ENCODE measurements at regions not wholly inside any gene's neighbourhood (a gene's known extent, or its start where the extent isn't known, plus 50 kb on each side); places are given as distances from the start of the nearest gene placed in this dataset.
"Not testable (repeated sequence)": the region's sequence is repeated elsewhere in the genome, so short reads cannot be mapped to it uniquely, and the experiment has no call there.

DNA sequence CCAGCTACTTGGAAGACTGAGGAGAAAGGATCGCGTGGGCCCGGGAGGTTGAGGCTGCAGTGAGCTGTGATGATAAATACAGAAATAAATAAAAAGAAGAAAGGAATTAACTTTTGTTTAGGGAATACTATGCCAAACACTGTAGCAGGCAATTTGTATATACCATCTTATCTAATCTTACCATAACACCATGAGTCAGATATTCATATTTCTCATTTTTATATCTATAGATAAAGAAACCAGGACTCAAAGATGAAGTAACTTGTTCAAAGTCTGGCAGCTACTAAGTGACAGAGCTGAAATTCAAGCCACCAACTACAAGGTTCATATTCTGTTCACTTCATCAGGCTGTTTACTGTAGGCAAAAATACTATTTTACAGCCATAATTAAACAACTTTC, 119.2 kb upstream of the SLC39A10 start:
- no peak for DNase-seq (ENCODE audit: low spot score)

DNA sequence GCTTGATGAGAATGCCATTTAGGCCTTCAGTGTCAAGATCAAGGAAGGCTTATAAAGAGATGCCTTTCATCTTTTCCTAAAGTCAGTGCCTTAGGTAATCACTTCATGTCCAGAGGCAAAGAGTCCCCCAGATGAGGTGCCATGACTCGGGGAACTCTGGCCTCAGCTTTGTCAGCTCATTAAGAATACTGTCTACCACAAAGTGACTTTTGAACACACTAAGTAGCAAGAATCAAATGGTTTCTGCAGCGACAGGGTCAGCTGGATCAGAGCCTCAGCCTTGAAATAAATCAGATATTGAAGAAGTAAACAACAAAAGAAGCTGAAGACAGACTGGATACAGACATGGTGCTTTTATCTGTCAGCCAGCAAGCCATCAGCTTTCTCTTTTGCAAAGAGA, 120.1 kb upstream of the SLC39A10 start:
- no peak for DNase-seq (ENCODE audit: low spot score)

DNA sequence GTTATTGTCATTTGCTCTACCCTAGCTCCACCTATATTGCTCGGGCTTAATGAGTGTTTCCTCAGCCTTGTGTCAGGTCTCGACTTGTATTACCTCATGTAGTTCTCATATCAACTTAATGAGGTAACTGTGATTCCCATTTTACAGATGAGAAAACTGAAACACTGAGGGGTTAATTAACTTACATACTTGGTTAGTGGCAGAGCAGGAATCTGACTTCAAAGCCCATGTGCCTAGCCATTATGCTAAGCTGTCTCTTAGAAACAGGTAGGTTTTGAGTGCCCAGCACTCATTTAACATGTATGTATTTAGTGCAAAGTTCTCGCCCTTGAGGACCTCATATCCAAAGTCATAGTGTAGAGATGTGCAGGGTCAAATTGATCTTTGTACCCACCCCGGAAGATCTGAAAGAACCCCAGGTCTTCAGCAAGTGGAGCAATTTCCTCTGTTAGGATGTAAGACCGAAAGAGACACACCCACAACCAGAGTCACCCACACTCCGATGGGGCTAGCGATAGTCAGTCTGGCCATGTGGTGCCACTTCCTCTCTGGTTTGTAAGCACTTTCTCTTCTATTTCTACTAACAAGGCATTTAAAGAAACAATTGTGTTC, 121.0 kb upstream of the SLC39A10 start:
- DNase-seq (ENCODE audit: low spot score): peak; percentile 88

DNA sequence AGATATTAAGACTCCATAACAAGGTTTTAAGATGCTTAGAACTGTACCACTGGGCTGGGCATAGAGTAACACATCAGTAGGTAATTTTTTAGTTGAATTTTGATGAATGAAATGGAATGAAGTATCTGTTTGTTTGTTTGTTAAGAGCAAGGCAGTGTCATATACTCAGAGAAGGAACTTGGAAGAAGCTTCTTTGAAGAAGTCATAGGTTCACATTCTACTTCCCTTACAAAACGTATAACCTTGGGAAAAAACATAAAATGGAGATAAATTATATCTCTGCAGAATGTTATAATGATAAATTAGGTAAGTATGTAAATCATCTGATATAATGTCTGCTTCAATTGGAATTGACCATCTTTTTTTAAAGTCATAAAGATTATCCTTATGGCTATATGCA, 122.1 kb upstream of the SLC39A10 start:
- no peak for DNase-seq (ENCODE audit: low spot score)

DNA sequence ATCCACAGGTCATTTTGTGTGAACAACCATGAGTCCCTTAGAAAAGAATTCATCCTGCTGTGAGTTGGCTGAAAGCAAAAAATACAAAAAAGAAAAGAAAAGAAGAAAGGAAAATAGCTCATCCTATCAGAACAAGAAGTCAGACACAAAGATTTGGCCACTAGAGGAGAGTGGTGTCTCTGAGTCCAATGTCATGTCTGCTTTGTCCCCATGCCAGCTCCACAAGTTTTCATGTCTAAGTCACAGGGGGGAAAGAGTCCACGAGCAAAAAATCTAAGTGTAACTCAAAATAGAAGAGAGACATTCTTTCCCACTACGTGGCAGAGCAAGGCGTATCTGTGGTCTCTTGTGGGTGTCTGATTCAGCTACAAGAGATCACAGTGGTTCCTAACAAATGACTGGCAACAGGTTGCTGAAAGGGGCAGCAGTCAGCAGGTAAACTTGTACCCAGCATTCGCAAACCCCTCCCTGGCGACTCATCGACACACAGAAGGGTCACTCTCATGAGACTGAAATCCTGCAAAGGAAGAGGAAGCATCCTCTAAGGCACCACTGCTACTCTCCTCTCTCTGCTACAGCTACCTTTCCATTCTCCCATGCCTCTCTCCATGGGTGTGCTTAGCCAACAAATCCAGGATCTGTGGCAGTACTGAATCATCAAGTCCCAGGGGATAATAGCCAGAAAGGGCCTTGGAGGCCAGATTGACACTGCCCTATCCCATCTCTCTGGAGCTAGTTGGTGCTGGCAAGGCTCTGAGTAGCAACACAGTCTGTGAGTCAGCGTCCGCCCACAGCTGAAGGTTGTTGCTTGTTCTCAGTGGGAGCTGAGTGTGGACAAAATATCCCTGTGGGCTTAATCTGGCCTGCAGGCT, 123.0 kb upstream of the SLC39A10 start:
- DNase-seq (ENCODE audit: low spot score): peak; percentile 73

DNA sequence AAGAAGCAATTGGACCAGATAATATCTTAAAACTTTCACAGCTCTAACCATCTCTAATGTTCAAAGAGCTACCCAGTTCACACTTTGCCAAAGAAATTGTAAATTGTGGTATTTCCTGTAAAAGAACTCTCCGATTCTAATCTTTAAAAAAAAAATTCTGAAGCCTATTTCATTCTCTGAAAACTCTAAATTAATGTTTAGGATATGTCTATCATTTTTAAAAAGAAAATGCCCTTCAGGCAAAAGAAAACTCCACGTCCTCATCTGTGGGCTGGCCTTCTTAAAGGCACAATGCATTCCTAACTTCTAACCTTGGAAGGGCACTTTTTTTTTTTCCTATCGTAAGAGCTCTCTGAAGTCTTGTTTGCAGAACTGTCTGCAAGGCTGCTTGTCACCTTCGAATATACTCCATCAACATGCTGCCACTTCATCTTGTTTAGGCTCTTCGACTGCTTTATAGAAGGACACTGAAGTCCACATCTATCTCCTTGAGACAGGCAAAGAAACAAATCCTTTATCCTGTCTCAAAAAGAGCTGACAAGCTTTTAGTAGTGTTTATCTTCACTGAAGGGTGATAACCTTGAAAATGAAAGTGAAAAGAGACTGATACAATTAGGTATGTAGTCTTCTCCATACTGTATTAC, 124.3 kb upstream of the SLC39A10 start:
- DNase-seq (ENCODE audit: low spot score): peak; percentile 51

DNA sequence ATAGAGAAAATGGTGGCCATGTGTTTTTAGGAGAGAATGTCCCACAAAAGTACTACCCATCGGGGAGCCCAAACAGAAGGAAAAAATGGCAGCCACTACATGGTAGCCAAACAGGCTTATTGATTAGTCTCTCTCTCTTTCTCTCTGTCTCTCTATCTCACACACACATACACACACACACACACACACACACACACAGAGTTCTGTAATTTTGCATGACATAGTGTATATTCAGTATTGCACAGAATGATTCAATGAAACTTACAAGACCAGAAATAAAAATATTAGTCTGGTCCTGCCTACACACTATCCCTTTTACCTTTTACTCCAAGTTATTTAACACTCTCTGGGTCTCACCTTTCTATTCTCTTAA, 124.8 kb upstream of the SLC39A10 start:
- DNase-seq (ENCODE audit: low spot score): no peak

DNA sequence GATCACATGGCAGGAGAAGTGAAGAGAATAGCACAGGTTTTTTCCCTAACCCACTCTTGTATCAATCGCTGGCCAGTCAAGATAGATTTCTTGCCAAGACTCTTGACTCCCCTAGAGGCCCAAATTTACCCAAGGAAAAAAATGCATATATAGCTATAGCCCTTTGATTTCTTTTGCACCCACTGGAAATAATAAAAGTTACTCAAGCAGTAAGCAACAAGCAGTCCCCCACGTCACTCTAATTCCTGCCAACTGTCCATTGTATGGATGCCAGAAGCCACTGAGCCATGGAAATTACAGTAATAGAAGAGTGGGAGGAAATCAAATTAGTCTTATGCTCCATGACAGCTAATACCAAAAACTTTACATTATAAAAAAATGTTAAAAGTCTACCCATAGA, 125.3 kb upstream of the SLC39A10 start:
- DNase-seq (ENCODE audit: low spot score): no peak

DNA sequence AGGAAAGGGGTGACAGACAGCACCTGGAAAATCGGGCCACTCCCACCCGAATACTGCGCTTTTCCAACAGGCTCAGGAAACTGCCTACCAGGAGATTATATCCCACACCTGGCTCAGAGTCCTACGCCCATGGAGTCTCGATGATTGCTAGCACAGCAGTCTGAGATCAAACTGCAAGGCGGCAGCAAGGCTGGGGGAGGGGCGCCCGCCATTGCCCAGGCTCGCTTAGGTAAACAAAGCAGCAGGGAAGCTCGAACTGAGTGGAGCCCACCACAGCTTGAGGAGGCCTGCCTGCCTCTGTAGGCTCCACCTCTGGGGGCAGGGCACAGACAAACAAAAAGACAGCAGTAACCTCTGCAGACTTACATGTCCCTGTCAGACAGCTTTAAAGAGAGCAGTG, 133.8 kb upstream of the SLC39A10 start:
- not testable (repeated sequence) for DNase-seq (ENCODE audit: low spot score)

DNA sequence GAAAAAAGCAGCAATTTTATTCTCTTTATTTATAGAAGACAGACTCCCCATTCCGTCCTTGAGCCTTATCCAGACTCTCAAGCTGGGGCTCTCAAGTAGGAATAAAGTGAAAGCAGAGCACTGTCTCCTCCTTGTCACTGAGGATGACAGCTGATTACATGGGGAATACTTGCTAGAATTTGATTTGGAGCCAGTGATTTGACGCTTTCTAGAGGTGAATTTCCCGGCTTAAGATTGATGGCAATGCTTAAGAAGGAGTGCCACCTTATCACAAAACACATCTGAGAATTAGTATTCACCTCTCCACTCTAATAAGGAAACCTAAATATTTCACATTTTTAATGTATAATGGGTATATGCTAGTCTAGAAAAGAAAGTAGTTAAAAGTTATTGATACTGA, 135.4 kb upstream of the SLC39A10 start:
- DNase-seq (ENCODE audit: low spot score): no peak

DNA sequence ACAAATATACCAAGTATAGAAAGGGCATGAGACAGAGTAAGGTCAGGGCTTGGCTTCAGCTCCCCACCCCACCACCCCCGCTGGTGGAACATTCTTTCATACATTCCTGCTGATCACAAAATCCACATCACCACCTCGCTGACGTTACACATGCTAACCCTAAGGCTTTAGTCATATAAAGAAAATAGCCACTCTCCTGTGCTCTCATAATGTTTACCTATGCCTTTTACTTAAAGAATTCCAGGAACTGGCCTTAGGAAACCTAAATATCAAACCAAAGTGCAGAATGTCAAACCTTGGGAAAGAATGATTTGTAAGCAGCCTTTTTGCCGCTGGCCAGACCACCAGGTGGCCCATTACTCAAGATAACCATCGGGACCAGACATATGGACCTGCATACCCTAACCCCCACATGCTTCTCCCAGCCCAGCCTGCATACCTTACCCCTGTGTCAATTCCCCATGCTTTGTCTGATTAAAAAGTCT, 136.3 kb upstream of the SLC39A10 start:
- DNase-seq (ENCODE audit: low spot score): no peak

DNA sequence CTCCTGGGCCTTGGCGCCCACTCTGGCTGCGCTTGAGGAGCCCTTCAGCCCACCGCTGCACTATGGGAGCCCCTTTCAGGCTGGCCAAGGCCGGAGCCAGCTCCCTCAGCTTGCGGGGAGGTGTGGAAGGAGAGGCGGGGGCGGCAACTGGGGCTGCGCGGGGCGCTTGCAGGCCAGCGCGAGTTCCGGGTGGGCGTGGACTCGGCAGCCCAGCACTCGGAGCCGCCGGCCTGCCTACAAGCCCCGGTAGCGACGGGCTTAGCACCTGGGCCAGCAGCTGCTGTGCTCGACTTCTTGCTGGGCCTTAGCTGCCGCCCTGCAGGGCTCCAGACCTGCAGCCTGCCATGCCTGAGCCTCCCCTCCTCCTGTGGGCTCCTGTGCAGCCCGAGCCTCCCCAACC, 141.5 kb upstream of the SLC39A10 start:
- no peak for DNase-seq (ENCODE audit: low spot score)

DNA sequence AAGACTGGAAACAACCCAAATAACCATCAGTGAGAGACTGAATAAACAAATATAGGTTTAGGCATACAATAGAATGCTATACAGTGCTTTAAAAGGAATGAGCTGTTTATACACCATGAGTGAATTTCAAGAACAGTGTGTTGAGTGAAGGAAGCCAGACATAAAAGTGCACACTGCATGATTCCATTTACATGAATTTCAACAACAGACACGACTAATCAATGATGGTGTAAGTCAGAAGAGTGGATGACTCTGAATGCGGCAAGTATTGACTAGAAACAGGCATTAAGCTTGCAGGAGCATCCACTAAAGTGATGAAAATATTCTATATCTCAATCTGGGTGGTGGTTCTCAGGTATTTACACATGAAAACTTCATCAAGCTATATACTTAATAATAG, 142.7 kb upstream of the SLC39A10 start:
- DNase-seq (ENCODE audit: low spot score): no peak

DNA sequence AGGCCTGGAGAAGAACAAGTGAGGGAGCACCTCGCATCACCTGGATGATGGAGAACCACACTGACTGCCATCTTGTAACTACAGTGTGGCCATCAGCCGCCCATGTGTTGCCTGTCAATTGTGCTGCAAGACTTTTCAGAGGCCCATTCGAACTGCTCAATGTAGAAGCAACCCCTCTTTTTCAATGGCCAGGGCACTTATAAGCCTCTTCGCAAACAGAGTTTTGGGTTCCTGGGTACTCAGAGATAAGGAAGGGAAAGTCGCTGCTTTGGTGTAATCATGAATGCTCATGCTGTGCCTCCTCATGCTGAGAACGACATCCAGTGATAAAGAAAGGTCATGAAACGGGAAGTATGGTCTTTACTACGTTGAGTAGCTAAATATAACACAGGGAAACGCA, 143.9 kb upstream of the SLC39A10 start:
- no peak for DNase-seq (ENCODE audit: low spot score)

DNA sequence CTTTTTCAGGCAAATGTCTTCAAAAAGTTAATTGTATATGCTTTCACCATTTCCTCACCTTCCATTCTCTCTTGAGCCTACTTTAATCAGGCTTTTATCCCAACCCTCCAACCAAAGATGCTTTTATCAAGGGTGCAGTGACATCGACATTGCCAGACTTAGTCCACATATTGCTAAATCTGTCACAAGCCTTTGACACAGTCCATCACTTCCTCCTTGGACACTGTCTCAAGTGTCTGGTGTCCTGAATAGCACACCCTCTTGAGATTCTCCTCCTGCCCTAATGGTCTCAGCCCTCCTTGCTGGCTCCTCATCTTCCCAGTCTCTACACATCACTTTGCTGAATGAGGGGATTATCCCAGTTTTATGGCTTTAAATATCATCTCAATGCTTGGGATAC, 147.5 kb upstream of the SLC39A10 start:
- no peak for DNase-seq (ENCODE audit: low spot score)

DNA sequence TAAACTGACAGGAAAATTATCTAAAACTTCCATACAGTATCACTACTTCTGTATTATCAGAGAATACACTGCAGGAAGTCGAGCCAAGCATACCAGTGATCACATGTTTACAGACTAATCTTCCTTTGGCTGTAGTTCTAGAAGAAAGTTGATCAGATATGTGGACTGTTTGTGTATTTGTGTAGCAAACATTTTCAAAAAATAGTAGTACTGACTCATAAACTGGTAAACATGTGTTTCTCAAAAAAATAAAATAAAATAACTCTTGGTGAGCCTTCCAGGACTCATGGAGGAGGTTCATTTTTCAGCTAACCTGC, 148.9 kb upstream of the SLC39A10 start:
- no peak for DNase-seq (ENCODE audit: low spot score)

DNA sequence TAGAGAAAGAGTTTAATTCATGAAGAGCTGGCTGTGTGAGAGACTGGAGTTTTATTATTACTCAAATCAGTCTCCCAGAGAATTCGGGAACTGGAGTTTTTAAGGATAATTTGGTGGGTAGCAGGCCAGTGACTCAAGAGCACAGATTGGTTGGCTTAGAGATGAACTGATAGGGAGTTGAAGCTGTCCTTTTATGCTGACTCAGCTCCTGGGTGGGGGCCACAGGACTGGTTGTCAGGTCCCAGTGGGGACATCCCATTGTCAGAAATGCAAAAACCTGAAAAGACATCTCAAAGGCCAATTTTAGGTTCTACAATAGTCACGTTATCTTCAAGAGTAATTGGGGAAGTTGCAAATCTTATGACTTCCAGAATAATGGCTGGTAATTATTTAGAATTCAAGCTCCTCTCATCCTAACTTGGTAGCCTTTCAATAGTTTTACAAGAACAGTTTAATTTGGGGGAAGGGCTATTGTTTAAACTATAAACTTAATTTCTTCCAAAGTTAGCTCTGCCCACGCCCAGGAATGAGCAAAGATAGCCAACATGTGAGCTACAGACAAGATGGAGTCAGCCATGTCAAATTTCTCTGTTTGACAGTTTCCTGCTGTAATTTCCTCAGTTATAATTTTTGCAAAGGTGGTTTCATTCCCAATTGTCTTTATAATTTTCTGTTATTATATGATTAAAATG, 149.4 kb upstream of the SLC39A10 start:
- no peak for DNase-seq (ENCODE audit: low spot score)

DNA sequence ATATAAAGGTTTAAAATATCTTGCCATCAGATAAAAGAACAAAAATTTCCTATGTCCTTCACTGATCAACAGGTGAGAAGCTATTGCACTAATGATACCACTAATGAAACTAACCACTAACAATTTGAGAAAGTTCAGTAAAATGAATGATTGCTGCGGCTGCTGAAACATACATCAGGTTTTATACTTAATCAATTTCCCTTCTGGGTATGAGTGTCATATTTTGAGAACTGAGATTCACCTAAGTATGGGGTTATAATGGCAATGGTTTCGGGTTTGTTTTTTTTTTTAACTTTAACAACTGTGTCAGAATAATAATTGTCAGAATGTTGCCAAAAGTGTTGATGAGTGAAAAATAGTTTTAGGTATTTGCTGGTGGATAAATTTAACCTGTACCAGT, 151.3 kb upstream of the SLC39A10 start:
- no peak for DNase-seq (ENCODE audit: low spot score)

DNA sequence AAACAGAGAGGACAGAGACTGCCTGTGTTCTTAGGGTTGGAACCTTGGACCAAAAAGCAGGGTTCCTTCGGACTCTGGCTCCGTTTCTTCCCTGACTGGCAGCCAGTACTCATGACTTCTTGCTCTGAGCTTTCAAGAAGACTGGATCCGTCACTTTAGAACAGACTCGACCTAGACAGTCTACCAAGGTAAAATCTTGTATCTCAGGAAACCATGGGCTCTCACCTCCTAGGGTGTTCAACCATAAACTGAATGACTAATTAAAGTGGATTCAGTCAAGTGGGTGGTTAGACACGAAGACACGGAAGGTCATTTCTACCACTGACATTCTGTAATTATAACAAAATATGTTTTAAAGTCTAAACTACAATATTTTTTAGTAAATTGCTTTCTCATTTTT, 153.8 kb upstream of the SLC39A10 start:
- peak; percentile 2 for DNase-seq (ENCODE audit: low spot score)

DNA sequence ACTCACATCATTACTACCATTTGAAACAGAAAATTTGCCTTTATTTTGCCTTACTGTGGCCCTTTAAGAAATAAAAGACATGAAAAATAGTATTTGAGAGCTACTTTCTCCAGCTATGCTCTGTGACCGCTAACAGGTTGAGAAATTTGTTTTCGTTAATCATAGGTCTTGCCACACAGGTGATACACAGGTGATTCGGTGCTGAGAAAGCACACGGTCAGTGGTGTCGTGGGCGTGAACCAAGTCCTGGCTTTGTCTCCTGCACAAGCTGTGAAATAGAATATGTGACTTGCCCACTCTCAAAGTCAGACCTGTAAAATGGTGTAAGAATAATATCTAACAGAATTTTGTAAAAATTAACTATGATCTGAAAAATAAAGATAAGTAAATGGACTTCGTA, 155.3 kb upstream of the SLC39A10 start:
- DNase-seq (ENCODE audit: low spot score): no peak

DNA sequence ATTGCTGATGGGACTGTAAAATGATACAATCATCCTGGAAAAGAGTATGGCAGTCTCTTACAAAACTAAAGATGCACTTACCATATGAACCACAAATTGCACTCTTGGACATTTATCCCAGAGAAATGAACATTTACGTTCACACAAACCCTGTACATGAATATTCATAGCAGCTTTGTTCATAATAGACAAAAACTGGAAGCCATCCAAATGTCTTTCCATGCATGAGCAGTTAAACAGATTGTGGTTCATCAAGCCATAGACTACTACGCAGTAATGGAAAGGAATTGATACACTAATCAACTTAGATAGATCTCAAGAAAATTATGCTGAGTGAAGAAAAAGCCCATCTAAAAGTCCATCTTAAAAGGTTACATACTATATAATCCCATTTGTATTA, 156.1 kb upstream of the SLC39A10 start:
- no peak for DNase-seq (ENCODE audit: low spot score)

DNA sequence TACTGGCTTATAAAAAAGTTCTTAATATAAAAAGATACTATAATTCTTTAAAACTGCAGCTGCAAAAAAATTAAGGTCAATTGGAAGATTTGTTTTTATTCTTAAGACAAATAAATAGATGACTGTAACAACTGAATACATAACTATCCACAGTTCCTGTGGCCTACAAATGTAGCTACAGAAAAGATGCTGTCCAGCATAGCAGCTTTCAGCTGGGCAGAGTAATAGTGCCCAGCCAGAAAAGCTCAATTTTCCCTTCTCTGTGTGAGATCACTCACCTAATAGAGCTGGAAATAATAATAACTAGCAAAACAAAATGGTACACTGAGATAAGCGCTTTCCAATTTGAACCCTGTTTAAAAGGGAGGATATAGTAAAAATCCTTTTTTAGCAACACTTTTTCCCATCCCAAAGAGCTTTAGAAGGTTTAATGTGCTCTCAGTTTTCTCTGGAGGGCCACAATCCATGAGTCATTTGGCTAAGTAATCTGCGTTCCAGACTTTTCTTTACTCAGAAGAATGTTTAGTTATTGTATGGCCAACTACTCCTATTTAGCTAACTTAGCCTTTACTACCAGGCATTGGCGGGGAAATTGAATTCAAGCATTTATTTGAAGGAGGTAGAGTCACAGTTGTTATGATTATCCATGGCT, 158.1 kb upstream of the SLC39A10 start:
- DNase-seq (ENCODE audit: low spot score): no peak

Measured in CD4-positive, alpha-beta T cell treated with Interleukin-6 at 100 ng/mL for 8 hours (primary cell).